HUES48 (cell line): ENCODE measurements at regions not wholly inside any gene's neighbourhood (a gene's known extent, or its start where the extent isn't known, plus 50 kb on each side); places are given as distances from the start of the nearest gene placed in this dataset.

ENCODE experiments used
- H3K27ac ChIP-seq: one replicate; pipeline ENCODE4 v1.7.0; 2013; ENCODE audit warnings: low read depth, low read length, inconsistent platforms
- H3K27me3 ChIP-seq: 2 replicates; pipeline ENCODE4 v1.6.1; 2013; ENCODE audit warnings: mild to moderate bottlenecking, low read length; ENCODE audit not compliant: control insufficient read depth, insufficient read depth
- H3K36me3 ChIP-seq: 2 replicates; pipeline ENCODE4 v1.6.1; 2013; ENCODE audit warnings: low read length; ENCODE audit not compliant: control insufficient read depth, insufficient read depth
- H3K4me1 ChIP-seq: 2 replicates; pipeline ENCODE4 v1.6.1; 2013; ENCODE audit warnings: mild to moderate bottlenecking, low read length; ENCODE audit not compliant: control insufficient read depth, insufficient read depth
- H3K4me3 ChIP-seq: 2 replicates; pipeline ENCODE4 v1.5.1; 2013; ENCODE audit warnings: mild to moderate bottlenecking, low read depth, low read length
- H3K9ac ChIP-seq: 2 replicates; pipeline ENCODE4 v1.6.1; 2013; ENCODE audit warnings: mild to moderate bottlenecking, low read depth, low read length, moderate library complexity
- H3K9me3 ChIP-seq: 2 replicates; pipeline ENCODE4 v1.6.1; 2013; ENCODE audit warnings: low read length; ENCODE audit not compliant: control insufficient read depth, insufficient read depth

DNA sequence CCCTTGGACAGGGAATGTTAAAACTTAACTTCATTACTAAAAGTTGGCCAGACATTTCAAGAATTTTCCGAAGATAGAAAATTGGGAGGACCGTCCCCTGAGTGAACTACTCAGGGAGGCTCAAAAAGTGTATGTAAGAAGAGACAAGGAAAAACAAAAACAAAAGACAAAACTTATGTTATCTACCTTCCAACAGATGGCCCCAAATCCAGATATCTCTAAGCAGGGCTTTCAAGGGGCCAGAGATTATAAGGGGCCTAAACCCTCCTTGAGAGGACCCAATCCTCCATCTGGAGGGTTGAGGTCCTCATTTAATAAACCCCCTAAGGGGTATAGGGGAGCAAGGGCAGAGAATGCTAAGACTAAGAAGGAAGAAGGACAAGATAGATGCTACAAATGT, 203.6 kb downstream of the SH2D4B start:
- Histone ChIP-seq H3K4me3 (no peak overlapping the region), H3K9me3 (no peaks in the 10 kb centered on the region), H3K27ac (no peak overlapping the region), H3K27me3 (no peaks in the 10 kb centered on the region), H3K4me1 (peaks cover 12% of the 10 kb centered on the region), H3K9ac (no peak overlapping the region), H3K36me3 (no peaks in the 10 kb centered on the region)

DNA sequence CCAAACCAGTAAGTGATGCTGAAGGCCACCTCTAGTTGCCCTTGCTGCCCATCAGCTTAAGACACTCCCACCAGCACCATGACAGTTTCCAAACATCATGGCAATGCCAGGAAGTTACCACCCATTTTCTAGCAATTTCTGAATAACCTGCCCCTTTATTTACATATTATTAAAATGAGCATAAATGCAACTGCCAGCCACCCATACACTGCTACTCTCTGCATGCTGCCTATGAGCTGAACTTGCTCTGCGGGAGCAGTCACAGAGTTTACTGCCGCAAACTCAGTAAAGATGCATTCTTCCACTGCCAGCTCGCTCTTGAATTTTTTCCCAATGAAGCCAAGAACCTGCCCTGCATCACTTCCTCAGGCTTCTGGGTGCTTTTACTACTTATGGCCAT, 212.6 kb downstream of the SH2D4B start:
- Histone ChIP-seq H3K9me3 (no peaks in the 10 kb centered on the region), H3K27ac (no peak overlapping the region), H3K27me3 (no peaks in the 10 kb centered on the region), H3K9ac (no peak overlapping the region), H3K4me1 (no peaks in the 10 kb centered on the region), H3K4me3 (no peak overlapping the region), H3K36me3 (no peaks in the 10 kb centered on the region)

DNA sequence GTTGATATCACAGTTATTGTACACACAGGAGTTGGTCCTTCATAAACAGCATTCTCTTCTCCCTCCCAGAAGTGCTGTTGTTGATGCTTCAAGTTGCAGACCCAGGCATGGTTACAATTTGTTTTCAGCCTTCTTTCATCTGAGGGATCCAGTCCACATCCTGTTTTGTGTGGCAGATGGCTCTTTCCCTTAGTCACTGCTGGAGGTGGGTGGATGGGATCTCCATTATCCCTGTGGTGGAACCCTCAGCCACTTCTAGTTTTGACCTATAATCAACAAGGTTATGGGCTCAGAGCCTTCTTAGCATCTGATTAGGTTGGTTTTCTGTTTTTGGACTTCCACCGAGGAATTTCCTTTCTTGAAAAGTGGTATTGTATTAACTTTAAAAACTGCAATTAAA, 214.2 kb downstream of the SH2D4B start:
- no peaks in the 10 kb centered on the region for H3K36me3 ChIP-seq
- H3K4me3 ChIP-seq, result no peak overlapping the region
- H3K27ac ChIP-seq, result no peak overlapping the region
- H3K9ac ChIP-seq, result no peak overlapping the region
- no peaks in the 10 kb centered on the region for H3K9me3 ChIP-seq
- no peaks in the 10 kb centered on the region for H3K27me3 ChIP-seq
- H3K4me1 ChIP-seq, result no peaks in the 10 kb centered on the region

DNA sequence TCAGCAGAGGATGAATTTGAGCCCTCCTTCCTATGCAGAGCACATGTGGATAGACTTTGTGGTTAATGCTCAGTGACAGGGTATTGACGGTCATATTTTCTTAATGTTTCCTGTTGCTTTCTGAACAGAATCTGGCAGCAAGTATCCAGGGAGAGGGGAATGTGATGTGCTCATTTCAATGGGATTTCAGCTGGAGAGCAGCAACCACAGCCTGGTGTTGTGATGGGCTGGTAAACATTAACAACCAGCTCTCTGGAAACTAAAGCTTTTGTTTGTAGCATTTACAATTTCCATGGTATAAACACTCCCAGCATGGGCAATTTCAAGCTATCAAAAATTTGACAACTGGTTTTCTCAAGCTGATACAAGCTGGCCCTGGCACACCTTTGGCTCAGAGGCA, 215.9 kb downstream of the SH2D4B start:
- Histone ChIP-seq H3K9ac (no peak overlapping the region), H3K4me1 (no peaks in the 10 kb centered on the region), H3K27ac (peak overlapping the region; percentile 9), H3K36me3 (no peaks in the 10 kb centered on the region), H3K9me3 (no peaks in the 10 kb centered on the region), H3K27me3 (no peaks in the 10 kb centered on the region), H3K4me3 (no peak overlapping the region)

DNA sequence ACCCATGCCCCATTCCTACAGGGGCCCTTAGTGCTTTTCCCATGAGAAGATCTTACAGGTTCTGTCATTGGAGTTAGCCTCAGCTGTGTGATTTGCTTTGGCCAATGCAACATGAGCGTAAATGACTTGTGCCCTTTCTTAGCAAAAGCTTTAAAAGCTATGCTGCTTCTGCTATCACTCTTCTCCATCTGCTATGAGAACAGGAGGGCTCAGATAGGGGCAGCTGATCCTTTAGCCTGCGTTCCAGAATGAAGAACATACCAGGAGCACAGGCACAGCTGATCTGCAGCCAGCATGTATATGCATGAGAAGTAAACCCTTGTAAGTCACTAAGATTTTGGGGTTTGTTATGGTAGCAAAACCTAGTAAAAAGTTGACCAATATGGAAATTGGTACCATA, 218.2 kb downstream of the SH2D4B start:
- Histone ChIP-seq H3K36me3 (no peaks in the 10 kb centered on the region), H3K9me3 (no peaks in the 10 kb centered on the region), H3K4me3 (no peak overlapping the region), H3K4me1 (no peaks in the 10 kb centered on the region), H3K27me3 (no peaks in the 10 kb centered on the region), H3K27ac (no peak overlapping the region), H3K9ac (no peak overlapping the region)

DNA sequence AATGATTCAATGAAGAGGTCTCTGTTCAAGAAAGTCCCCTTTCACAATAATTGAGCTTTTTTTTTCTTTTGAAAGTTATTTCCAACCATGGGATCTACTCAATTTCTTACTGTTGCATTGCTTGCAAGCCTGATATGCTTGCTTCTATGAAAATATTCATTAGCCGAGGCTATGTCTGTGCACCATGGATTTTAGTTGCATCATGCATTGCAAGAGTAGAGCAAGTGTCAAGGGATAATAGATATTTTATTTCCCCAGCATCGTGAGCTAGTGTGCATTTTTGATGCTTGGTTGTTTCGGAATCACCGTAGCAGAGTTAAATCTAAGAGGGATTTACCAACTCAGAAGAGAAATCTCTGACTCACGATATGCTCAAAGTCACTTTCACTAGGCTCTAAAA, 222.0 kb downstream of the SH2D4B start:
- Histone ChIP-seq H3K4me1 (no peaks in the 10 kb centered on the region), H3K27ac (no peak overlapping the region), H3K4me3 (no peak overlapping the region)

DNA sequence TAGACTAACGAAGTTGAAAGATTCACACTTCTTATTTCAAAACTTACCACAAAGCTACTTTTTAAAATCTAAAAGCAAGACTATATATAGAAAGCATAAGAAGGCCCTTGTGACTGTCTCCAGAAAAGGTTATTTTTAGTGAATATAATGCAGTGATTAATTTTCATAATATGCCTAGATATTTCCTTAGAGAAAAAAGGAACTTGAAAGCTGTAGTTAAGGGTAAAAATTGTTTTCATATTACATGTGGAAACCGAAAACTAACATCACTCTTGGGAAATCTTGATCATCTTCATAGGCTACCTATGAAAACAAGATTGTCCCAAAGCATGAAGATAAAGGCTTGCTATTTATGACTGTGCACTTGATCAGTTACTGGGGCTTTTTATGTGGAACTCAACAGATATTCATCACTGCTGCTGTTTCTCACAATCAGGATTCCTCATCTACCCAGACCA, 223.2 kb downstream of the SH2D4B start:
- H3K4me3 ChIP-seq, result no peak overlapping the region
- no peak overlapping the region for H3K9ac ChIP-seq
- H3K9me3 ChIP-seq, result no peaks in the 10 kb centered on the region
- no peaks in the 10 kb centered on the region for H3K4me1 ChIP-seq
- no peak overlapping the region for H3K27ac ChIP-seq
- H3K36me3 ChIP-seq, result no peaks in the 10 kb centered on the region
- no peaks in the 10 kb centered on the region for H3K27me3 ChIP-seq

More for the DNA sequence above, 222.0 kb downstream of the SH2D4B start:
- no peaks in the 10 kb centered on the region for H3K9me3 ChIP-seq
- H3K36me3 ChIP-seq, result no peaks in the 10 kb centered on the region
- H3K9ac ChIP-seq, result no peak overlapping the region
- no peaks in the 10 kb centered on the region for H3K27me3 ChIP-seq

DNA sequence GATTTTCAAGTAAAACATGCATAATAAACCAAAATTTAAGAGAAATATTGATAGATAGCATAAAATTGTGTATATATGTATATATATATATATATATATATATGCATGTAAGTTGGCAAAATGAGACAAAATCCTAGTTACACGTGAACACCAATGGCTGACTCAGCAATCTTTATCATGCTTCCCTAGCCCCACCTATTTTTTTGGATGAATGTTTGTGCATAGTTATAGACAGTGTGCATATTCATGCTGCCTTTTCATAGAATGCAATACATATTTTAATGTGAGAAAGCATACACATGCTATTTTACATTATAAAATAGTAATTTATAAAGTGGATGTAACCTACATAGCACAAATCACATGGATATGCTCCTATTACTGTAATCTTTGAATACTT, 230.3 kb downstream of the SH2D4B start:
- Histone ChIP-seq H3K36me3 (no peaks in the 10 kb centered on the region), H3K27me3 (no peaks in the 10 kb centered on the region), H3K9me3 (no peaks in the 10 kb centered on the region), H3K9ac (no peak overlapping the region), H3K4me3 (no peak overlapping the region), H3K27ac (no peak overlapping the region), H3K4me1 (no peaks in the 10 kb centered on the region)

DNA sequence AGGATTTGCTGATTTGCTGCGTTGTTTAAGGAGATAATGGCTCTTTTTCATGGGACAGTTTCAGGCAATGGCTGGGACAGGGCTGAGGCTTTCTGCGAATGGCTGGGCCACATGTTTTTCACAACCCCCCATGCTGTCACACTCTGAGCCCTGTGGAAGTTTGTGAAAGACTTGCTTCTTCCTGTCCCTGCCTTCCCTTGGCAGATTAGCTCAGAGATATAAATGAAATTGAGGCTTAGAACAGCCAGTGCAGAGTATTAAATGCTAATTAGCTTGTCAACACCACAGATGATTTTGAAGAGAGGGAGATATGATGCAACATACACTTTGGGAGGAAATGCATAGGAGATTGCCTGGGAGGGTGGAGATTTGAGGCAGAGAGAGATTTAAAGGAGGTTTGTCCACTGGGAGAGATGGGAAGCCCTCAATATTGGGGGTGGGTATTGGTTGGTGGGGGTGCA, 232.0 kb downstream of the SH2D4B start:
- Histone ChIP-seq H3K27ac (no peak overlapping the region), H3K36me3 (no peaks in the 10 kb centered on the region), H3K4me3 (no peak overlapping the region), H3K27me3 (no peaks in the 10 kb centered on the region), H3K4me1 (no peaks in the 10 kb centered on the region), H3K9ac (no peak overlapping the region), H3K9me3 (no peaks in the 10 kb centered on the region)

DNA sequence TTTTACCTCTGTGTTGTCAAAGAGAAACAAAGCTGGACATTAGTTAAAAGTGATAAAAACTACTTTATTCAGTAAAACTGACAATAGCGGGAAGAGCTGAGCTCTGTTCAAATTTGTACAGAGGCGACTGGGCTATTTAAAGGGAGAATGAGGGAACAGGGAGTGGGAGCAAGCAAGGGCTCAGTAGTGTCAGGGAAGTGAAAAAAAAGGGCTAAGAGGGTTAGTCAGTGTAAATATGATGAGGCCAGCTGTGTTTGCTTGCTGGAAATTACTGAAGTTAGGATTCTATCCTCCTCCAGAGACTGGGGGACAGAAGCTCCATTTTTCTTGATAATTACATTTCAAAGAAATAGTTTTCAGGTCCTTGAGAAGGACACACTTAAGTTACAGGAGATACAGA, 232.5 kb downstream of the SH2D4B start:
- H3K36me3 ChIP-seq, result no peaks in the 10 kb centered on the region
- H3K27ac ChIP-seq, result no peak overlapping the region
- H3K4me1 ChIP-seq, result no peaks in the 10 kb centered on the region
- no peak overlapping the region for H3K4me3 ChIP-seq
- no peaks in the 10 kb centered on the region for H3K9me3 ChIP-seq
- H3K9ac ChIP-seq, result no peak overlapping the region
- H3K27me3 ChIP-seq, result no peaks in the 10 kb centered on the region

DNA sequence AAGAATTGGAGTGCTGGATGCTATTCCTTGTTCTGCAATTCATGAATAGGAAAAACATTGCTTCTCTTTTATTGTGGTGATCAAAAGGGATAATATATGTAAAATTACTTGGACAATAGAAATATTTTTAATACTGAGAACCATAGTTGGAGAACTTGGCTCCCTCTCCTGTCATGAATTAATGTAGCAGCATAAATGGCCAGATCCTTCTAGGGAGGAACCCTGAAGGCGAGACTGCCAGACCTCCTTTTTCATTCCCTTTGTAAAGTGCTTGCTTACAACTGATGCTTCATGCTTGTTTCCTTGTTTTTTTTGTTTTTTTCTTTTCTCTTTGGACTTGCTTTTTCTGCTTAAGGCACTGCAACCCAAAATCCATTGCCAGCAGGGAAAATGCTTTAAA, 233.6 kb downstream of the SH2D4B start:
- H3K9ac ChIP-seq, result no peak overlapping the region
- H3K27ac ChIP-seq, result no peak overlapping the region
- no peak overlapping the region for H3K4me3 ChIP-seq
- H3K4me1 ChIP-seq, result no peaks in the 10 kb centered on the region
- H3K9me3 ChIP-seq, result no peaks in the 10 kb centered on the region
- H3K27me3 ChIP-seq, result no peaks in the 10 kb centered on the region
- H3K36me3 ChIP-seq, result no peaks in the 10 kb centered on the region
